ENCODE measurements at regions not wholly inside any gene's neighbourhood (a gene's known extent, or its start where the extent isn't known, plus 50 kb on each side); places are given as distances from the start of the nearest gene placed in this dataset.

DNA sequence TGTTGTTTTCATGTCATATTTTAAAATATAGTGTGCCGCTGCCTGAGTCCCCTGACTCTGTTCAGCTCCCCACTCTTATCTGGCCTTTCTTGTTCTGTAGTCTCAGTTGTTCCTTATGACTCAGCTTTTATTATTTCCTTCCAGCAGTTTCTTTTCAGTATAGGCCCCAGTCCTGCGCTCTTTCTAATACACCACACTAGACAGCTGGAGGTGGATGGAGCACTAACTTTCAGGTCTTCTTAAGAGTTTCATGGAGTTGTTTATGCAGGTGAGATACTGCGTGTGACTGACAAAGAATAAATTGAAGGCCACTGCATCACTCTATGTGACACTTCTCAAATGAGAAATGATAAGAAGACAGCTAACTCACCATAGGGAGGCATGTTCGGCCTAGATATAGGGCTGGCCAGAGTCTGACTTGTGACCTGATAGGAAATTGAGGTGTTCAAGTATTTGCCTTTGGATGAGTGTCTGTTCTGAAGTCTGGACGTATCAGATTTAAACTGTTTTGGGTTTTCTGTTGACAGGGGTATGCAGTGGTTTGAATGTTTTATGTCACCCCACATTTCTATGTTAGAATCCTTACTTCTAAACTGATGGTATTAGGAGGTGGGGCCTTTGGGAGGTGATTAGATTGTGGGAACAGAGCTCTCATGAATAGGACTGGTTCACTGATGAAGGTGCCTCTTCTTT lies 60.8 kb upstream of the CLMN start:
- DNase-seq = no peak

DNA sequence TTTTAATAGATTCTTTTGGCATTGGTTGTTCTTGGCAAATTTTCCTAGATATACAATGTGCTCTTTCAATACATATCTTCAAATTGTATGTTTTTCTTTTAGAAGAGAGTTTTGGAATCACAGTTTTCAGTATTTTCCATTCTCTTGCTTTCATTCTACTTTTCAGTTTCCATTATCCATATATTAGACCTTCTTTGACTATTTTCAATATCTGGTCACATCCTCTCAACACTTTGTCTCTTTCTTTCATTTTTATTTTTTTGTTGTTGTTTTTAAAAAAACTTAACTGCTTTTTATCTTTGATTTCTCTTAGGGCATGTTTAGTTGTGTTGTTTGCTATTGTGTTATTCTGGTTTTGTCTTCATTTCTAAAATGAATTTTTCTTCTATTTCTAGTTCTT lies 59.9 kb upstream of the CLMN start:
- DNase-seq = no peak

DNA sequence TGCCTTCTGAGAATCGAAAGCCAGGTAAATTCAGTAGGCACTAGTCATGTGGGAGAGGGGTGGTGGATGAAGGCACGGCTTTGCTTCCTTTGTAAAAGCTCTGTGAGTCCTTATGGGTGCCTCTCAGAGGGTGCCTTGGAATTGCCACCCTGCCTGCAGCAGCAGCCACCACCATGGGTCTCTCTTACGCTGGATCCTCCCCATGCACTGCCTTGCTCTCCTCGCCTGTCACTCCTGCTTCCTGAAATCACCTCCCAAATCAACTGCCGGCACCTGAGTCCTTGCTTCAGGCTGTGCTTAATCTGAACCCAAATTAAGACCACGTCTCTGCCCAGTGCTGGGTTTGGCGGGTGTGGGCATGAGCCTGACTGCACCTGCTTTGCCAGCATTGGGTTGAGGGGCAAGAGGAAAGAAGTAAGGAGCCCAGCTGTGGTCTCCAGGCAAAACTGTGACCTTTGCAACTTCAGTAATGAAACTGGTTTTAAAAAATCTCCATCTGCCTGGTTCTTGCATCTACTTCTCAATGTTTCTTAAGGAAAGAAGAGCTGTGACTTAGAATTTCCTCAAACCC lies 55.9 kb upstream of the CLMN start:
- no peak for DNase-seq

DNA sequence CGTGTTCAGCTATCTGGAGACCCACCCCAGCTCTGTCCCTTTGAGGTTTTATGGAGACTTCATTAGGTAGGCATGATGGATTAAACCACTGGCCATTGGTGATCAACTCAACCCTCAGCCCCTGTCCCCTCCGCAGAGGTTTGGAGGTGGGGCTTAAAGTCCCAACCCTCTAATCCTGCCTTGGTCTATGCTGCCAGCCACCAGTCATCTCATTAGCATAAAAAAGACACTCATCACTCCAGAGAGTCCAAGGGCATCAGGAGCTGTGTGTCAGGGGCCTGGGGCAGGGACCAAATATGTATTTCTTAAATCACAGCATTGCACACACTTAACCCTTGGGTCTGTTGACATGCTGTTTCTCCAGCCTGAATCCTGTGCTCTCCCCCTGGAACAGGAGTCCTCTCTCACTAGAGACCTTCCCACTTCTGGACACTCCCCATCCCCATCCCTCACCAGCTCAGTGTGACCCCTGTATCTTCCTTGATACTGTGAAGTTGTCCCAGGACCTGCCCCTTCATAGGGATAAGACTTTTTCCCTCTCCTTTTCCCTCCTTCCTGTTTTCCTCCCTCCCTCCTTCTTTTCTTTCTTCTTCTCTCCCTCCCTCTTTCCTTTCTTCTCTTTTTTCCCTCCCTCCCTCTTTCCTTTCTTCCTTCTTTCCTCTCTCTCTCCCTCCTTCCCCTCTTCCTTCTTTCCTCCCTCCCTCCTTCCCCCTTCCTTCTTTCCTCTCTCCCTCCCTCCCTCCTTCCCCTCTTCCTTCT lies 54.7 kb upstream of the CLMN start:
- DNase-seq = no peak

DNA sequence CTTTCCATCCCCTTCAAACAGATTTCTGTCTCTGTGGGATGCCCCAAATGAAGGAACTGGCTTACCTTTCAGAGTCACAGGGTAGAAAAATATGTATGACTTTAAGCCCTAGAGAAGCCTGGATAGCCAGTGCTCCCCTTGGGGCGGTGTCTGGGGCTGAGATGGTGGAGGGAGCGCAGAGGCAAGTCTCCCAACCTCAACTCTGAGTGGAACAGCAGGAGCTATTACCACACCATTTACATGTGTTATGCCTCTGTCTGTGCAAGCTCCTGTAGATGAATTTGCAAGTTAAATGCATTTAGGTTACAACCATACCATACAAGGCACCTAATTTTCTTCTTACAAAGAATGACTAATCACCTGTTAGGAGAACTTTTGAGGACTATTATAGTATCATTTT lies 50.4 kb upstream of the CLMN start:
- DNase-seq = no peak
